ENCODE measurements at regions not wholly inside any gene's neighbourhood (a gene's known extent, or its start where the extent isn't known, plus 50 kb on each side); places are given as distances from the start of the nearest gene placed in this dataset.

DNA sequence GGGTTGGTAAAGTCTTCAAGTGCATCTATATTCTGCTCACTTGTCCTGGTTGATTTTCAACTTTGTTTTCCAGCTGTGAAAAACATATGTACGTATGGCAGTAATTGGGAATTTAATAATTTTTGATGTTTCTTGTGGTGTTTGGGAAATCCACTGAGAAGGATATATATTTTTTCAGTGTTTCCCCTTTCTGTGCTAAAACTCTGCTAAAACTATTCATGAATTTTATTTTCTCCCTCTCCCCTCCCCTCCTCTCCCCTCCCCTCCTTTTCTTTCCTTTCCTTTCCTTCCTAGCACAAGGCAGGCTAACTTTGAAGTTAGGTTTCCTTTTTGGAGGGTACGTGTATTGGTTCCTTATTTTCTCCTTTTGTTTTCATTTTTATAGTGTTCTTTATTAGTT lies 220.7 kb downstream of the PDCD6IP start:
- no peak for DNase-seq (ENCODE audit: insufficient read length, low spot score)
- TF ChIP-seq, protein P1, sequence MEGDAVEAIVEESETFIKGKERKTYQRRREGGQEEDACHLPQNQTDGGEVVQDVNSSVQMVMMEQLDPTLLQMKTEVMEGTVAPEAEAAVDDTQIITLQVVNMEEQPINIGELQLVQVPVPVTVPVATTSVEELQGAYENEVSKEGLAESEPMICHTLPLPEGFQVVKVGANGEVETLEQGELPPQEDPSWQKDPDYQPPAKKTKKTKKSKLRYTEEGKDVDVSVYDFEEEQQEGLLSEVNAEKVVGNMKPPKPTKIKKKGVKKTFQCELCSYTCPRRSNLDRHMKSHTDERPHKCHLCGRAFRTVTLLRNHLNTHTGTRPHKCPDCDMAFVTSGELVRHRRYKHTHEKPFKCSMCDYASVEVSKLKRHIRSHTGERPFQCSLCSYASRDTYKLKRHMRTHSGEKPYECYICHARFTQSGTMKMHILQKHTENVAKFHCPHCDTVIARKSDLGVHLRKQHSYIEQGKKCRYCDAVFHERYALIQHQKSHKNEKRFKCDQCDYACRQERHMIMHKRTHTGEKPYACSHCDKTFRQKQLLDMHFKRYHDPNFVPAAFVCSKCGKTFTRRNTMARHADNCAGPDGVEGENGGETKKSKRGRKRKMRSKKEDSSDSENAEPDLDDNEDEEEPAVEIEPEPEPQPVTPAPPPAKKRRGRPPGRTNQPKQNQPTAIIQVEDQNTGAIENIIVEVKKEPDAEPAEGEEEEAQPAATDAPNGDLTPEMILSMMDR (IDR thresholded peaks at IDR 0.05; ENCODE audit: insufficient read depth, missing control alignments) = no peak
- FAIRE-seq = no peak

DNA sequence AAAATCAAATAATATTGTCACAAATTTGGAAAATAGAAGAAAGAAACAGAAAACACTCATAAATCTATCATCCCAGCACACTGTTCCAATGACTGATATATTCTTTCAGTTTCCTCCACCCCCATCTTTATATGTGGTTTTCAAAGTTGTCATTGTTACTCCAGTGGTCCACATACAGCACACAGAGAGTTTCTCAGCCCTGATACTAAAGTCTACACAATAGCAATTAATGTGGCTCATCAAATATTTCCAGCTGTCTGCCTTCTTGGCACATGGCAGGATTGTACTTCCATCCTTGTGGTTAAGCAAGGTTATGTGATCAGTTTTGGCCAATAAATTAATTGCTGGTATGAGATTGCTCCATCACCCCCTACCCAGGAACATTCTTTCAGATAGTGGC lies 221.7 kb downstream of the PDCD6IP start:
- no peak for DNase-seq (ENCODE audit: insufficient read length, low spot score)
- no peak for FAIRE-seq
- TF ChIP-seq, protein P1 (IDR thresholded peaks at IDR 0.05; ENCODE audit: insufficient read depth, missing control alignments) = no peak

DNA sequence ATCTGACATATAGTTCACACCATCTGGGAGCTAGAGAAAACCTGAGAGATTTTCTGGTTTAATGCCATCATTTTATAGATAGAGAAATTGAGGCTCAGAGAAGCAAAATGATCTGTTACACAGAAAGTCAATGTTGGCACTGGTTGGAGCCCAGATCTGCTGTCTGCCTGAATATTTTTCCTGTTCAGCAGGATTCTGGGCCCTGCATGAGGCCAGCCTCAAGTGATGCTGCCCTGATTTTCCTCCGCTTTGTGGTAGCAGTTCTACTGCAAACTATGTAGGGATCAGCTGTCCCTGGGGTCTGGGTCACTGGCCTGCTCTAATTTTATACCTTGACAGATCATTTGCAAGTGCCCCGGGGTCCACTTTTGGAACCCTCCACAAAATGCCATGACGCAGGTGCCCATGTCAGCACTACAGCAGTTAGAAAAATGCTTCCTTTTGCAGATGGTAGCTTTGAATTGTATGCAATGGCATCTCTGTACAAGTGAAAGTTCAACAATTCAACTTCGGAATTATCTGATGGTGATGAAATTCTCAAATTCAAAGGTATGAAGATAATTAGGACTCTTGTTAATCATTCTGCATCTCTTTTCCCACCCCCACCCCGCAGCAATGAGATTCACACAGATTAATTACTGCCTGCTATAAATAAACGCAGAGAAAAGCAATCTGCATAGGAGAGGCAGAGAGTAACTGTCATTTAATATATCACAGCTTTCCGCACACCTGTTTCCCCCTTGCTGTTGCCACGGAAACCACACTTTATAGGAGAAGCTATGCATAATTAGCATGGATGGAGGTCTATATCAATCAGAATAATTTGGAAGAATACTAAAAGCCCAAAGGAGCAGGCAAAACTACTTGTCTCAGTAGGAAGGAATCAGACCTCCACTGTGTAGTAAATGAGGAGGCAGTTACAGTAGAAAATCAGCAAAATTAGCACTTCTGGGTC lies 222.6 kb downstream of the PDCD6IP start:
- DNase-seq (ENCODE audit: insufficient read length, low spot score) (no peak), FAIRE-seq (no peak)
- TF ChIP-seq, protein P1 (IDR thresholded peaks at IDR 0.05; ENCODE audit: insufficient read depth, missing control alignments) = no peak

DNA sequence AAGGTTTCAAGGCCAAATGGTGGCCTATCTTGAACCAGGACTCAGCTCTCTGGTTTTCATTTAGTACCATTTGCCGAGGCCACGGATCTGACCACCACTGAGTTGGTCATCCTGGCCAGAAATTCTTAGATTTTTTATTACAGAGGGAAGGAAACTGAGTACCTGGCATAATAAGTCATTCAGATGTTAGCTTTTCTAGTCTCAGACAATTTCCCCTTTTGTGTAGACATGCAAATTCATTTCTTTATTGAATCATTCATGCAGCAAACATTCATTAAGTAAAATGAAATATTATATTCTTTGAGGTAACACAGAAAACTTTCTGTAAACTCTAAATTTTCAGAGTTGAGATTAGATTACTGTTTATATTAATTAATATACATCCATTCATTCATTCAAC lies 223.7 kb downstream of the PDCD6IP start:
- DNase-seq (ENCODE audit: insufficient read length, low spot score) (no peak), FAIRE-seq (no peak)
- TF ChIP-seq, protein P1 (IDR thresholded peaks at IDR 0.05; ENCODE audit: insufficient read depth, missing control alignments) = no peak

DNA sequence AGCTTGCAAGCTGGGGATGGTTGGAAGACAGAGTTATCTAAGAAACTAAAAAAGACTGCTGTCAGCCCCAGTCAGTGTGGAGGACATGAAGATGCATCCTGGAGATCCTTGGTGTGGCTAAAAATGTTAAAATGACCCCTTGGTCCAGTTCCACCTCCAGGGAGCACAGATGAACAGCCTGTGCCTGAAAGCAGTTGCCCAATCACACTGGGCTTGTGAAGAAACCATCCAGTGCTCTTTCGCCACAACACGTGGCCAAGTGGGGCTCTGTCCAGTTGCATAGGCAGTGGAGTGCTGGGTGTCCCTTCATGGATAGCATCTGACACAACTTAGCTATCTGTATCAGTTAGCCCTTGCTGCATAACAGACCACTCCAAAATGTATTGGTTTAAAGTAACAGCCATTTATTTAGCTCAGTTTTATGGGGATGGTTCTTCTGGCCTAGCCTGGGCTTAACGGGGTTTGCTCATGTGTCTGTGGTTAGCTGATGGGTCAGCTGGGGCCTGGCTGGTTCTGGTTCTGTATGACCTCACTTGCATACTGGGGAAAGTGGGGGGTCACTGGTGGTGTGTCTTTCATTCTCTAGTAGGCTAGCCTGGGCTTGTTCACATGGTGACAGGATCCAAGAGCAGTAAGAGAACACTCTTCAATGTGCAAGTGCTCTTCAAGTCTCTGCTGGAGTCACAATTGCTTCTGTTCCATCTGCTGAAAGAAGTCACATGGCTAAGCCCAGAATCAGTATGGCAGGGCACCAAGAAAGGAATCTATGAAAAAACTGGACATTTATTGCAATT lies 226.2 kb downstream of the PDCD6IP start:
- no peak for FAIRE-seq
- DNase-seq (ENCODE audit: insufficient read length, low spot score) = no peak
- TF ChIP-seq, protein P1 (IDR thresholded peaks at IDR 0.05; ENCODE audit: insufficient read depth, missing control alignments) = no peak

DNA sequence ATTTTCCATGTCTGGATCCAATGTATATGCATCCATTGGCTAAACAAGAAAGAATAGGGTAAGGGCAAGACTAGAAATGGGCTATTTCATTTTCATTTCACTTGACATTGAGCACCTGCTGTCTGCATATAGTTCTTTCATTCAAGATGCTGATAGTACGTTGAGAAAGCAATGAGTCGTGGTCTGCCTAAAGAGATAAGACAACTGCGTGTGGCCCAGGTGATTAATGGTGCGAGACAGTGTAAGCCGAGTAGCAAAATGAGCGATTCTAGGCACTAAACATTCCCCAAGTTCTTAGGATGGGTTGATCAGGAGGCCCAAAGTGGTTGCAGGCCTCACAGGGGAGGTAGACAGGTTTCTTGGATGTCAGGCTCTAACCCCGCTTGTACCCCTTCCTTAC lies 235.4 kb downstream of the PDCD6IP start:
- no peak for FAIRE-seq
- TF ChIP-seq, protein P1 (IDR thresholded peaks at IDR 0.05; ENCODE audit: insufficient read depth, missing control alignments) = no peak
- no peak for DNase-seq (ENCODE audit: insufficient read length, low spot score)

Data from D721Med (cell line).